ENCODE measurements at regions not wholly inside any gene's neighbourhood (a gene's known extent, or its start where the extent isn't known, plus 50 kb on each side); places are given as distances from the start of the nearest gene placed in this dataset.
"Not testable (repeated sequence)": the region's sequence is repeated elsewhere in the genome, so short reads cannot be mapped to it uniquely, and the experiment has no call there.

- DNase-seq (ENCODE audit: low read depth) = no peak
These were observed 175.5 kb downstream of the AKAIN1 start for GRCh38 chr18:5021558-5021957.

DNA sequence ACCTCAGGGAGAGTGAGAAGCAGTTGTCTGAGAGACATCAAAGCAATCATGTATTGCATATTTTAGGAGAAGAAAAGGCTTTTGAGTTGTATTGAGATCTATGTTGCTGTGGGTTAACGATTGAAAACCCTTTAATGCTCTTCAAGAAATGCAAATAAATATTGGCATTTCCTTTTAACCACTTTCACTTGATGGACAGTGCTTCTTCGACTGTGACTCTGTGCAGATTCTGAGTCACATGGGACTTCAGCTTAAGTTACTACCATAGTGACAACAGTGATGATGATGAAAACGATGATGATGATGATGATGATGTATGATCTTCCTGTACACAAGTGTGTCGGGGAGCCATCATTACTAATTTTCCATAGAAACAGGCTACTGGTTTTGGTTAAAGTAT lies 181.8 kb downstream of the AKAIN1 start:
- no peak for DNase-seq (ENCODE audit: low read depth)

- not testable (repeated sequence) for DNase-seq (ENCODE audit: low read depth)
These were observed 192.8 kb downstream of the AKAIN1 start for GRCh38 chr18:5004031-5004820.

- DNase-seq (ENCODE audit: low read depth) = no peak
These were observed 202.3 kb downstream of the AKAIN1 start for GRCh38 chr18:4994710-4995109.

- DNase-seq (ENCODE audit: low read depth) = no peak
These were observed 209.3 kb downstream of the AKAIN1 start for GRCh38 chr18:4987452-4988405.

- no peak for DNase-seq (ENCODE audit: low read depth)
These were observed 210.4 kb downstream of the AKAIN1 start for GRCh38 chr18:4986677-4987076.

- no peak for DNase-seq (ENCODE audit: low read depth)
These were observed 211.0 kb downstream of the AKAIN1 start for GRCh38 chr18:4986066-4986465.

DNA sequence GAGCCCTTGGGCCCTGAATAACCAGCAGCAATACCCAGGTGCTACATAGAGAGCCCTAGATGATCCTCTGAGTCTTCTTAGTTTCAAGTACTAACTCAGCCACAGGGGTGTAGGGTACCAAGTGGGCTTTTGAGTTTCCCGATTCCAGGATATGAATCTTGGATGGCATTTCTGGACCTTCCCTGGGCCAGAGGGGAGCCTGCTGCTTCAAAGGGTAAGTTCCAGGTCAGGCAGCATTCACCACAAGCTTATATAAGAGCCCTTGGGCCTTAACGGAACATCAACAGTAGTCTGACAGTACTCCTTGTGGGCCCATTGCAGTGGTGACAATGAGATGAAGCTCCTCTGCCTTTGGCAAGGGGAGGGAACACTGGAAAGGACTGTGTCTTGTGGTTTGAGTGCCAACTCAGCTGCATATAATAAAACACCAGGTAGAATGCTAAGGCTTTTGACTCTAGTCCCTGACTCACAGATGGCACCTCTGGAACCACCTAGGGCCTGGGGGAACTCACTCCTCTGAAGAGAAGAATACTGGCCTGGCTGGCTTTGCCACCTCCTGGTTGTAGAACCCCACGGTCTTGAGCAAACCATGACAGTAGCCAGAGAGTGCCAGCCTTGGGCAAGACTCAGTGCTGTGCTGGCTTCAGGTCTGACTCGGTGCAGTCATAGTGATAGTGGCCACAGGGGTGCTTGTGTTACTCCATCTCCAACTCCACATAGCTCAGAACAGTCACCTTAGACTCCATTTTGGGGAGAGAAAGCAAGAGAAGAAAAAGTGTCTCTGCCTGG lies 235.7 kb downstream of the AKAIN1 start:
- no peak for DNase-seq (ENCODE audit: low read depth)

GRCh38 chr18:4960578-4960977 lies 236.5 kb downstream of the AKAIN1 start:
- no peak for DNase-seq (ENCODE audit: low read depth)

- no peak for DNase-seq (ENCODE audit: low read depth)
These were observed 265.8 kb downstream of the AKAIN1 start for GRCh38 chr18:4931209-4931608.

GRCh38 chr18:4921548-4921947 lies 275.5 kb downstream of the AKAIN1 start:
- no peak for DNase-seq (ENCODE audit: low read depth)

GRCh38 chr18:4917509-4917908 lies 279.5 kb downstream of the AKAIN1 start:
- not testable (repeated sequence) for DNase-seq (ENCODE audit: low read depth)

DNA sequence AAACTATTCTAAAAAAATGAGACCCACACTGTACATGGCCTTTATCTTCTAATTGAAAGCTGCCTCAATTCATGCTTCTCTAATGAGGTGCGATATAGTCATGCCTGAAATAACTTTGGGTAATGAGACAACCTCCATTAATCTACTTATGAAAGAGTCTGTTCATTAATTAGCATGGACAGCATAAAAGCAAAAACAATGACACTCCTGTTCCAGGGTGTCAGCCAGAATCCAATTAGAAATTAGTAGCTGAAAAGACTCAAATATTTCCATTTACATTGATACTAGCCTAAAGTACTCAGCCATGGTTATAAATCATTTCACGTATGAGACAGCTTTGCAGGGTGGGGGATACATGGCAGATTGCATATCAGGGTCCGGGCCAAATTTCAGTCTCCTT lies 288.7 kb downstream of the AKAIN1 start:
- DNase-seq (ENCODE audit: low read depth) = no peak

DNA sequence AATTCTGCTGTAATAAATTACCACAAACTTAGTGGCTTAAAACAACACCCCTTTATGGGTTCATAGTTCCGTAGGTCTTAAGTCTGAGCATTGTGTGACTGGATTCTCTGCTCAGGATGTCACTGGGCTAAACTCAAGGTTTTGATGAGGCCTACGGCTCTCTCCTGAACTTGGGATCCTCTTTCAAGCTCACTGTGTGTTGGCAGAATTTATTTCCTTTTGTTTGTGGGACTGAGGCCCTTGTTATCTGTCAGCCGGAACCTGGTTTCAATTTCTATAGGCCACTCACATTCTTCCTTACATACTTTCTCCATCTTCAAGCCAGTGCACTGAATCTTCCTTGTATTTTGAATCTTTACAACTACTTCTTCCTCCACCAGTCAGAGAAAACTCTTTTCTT lies 290.2 kb downstream of the AKAIN1 start:
- no peak for DNase-seq (ENCODE audit: low read depth)

DNA sequence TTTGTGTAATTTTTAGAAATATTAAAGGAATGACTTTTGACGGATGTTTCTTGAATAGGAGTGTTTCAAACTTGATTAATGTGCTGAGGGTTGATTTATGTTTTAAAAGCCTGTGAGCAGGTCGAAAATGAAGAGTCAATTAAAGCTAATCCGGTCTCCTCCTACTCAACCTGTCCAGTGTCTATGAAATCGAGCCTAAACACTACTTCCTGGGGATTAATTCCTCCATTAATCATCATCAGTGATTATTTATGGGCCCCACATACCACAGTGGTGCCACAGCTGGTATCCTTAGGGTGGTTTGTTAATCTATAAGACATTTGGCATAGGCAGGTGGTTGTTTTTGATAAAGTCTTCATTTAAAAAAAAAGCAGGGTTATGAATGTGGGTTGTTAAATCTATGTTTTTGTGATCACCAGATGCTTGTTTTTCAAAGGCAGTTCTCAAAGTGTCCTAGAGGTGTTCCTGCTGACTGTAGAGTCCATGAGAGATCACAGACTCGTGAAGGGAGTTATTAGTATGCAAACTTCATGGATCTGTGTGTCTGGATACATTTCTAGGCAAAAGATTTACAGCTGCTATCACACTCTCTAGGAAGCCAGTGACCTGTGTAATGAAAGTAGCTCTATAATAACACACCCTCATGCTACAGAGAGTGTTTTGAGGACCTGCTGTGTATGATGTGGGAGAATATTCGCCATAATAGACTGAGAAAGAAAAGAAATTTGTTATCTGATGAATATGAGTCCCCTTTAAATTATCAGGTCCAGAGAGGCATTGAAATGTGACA lies 308.6 kb downstream of the AKAIN1 start:
- no peak for DNase-seq (ENCODE audit: low read depth)

DNA sequence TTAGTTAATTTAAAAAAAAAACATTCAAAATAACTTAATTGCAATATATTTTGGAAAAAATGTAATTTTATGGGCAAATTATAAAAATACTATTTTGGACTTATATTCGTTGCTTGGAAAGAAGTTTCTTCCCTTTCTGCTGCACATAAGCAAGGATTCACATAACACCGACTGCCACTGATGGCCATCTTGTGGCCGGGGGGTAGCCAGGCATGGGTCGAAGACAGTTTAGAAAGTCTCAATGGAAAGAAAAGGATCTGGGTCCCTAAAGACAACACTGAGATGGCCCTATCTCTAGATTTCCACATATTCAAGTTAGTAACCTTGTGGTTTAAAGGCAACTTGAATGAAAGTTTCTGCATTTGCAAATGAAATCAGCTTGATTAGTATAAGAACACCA lies 318.6 kb downstream of the AKAIN1 start:
- DNase-seq (ENCODE audit: low read depth) = no peak

- DNase-seq (ENCODE audit: low read depth) = no peak
These were observed 325.9 kb downstream of the AKAIN1 start for GRCh38 chr18:4871197-4871596.

- DNase-seq (ENCODE audit: low read depth) = no peak
These were observed 326.8 kb downstream of the AKAIN1 start for GRCh38 chr18:4870177-4870773.

- DNase-seq (ENCODE audit: low read depth) = no peak
These were observed 327.9 kb downstream of the AKAIN1 start for GRCh38 chr18:4869155-4869554.

DNA sequence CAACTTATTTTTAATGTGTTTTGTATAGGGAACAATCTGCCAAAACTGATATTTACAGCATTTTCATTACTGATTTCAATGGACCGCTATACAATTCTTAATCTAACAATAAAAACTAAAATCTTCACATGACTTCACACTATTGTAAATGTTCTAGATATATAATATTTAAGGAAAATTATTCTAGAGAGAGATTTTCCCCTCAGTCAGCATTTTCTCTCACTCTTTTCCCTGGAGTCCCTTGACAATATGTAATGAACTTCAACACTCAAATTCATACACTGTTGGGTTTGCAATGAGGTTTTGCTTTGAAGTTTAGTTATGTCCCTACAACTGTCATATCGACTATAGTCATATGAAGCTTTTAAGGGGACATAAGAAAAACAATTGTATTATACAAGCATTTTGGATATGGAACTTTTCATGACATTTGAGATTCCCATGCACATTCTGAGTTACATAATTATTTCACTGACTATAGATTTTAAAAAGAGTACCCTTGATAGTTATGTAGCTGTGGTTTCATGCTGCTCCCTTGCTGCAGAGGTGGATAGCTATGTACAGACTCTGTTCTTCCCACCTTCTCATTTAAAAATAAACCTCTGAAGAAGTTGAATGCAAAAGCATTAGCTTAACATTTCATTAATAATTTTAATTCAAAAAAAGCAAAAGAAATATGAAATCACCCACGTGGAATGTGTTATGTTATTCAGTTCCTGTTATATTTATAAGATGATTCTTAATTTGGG lies 338.5 kb downstream of the AKAIN1 start:
- DNase-seq (ENCODE audit: low read depth) = no peak

Measured in M059J (cell line).